Mammary epithelial cell (primary cell): ENCODE measurements at regions not wholly inside any gene's neighbourhood (a gene's known extent, or its start where the extent isn't known, plus 50 kb on each side); places are given as distances from the start of the nearest gene placed in this dataset.

Experiments used
- EZH2 ChIP-seq: IDR thresholded peaks from 2 replicates; pipeline ENCODE4 v1.6.1; 2012; ENCODE audit warnings: low read length, inconsistent platforms, borderline replicate concordance
- TF ChIP-seq, protein P1 (sequence below), 2 donors: IDR thresholded peaks in 1 of 2; conservative IDR thresholded peaks in 1 of 2; 2 replicates each; pipeline ENCODE4 v1.5.1; 2011 to 2012; ENCODE audit warnings: inconsistent platforms in 2 of 2, low read length in 2 of 2, mild to moderate bottlenecking in 2 of 2, control low read depth in 1 of 2, low read depth in 1 of 2; ENCODE audit not compliant: insufficient read depth in 1 of 2; ENCODE audit errors: extremely low read depth in 1 of 2

DNA sequence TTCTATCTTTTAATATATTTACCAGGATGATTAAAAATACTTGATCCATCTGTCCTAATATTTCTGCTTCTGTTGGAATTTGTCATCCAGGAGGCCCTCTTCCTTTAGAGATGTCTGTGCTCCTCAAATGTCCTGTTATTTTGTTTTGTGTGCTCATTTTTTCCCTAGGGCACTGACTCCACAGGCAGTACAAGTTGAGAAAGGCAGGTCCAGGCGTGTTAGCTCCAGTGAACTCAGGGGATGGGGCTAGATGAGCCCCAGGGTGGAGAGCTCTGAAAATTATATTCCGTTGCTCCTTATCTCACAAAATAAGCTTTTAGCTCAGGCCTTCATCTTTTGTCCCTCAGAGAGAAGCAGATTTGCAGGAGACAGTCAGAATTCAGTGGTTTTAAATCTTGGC, 105.7 kb downstream of the SLC4A3 start:
- TF ChIP-seq, protein P1, sequence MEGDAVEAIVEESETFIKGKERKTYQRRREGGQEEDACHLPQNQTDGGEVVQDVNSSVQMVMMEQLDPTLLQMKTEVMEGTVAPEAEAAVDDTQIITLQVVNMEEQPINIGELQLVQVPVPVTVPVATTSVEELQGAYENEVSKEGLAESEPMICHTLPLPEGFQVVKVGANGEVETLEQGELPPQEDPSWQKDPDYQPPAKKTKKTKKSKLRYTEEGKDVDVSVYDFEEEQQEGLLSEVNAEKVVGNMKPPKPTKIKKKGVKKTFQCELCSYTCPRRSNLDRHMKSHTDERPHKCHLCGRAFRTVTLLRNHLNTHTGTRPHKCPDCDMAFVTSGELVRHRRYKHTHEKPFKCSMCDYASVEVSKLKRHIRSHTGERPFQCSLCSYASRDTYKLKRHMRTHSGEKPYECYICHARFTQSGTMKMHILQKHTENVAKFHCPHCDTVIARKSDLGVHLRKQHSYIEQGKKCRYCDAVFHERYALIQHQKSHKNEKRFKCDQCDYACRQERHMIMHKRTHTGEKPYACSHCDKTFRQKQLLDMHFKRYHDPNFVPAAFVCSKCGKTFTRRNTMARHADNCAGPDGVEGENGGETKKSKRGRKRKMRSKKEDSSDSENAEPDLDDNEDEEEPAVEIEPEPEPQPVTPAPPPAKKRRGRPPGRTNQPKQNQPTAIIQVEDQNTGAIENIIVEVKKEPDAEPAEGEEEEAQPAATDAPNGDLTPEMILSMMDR (conservative IDR thresholded peaks at IDR 0.05 in 1 of 2, IDR thresholded peaks at IDR 0.05 in 1 of 2; ENCODE audit: extremely low read depth in 1 of 2, insufficient read depth in 1 of 2, low read depth in 1 of 2, low read length in 2 of 2), result no peak
- no peak for TF ChIP-seq EZH2
